ENCODE measurements at regions not wholly inside any gene's neighbourhood (a gene's known extent, or its start where the extent isn't known, plus 50 kb on each side); places are given as distances from the start of the nearest gene placed in this dataset.

DNA sequence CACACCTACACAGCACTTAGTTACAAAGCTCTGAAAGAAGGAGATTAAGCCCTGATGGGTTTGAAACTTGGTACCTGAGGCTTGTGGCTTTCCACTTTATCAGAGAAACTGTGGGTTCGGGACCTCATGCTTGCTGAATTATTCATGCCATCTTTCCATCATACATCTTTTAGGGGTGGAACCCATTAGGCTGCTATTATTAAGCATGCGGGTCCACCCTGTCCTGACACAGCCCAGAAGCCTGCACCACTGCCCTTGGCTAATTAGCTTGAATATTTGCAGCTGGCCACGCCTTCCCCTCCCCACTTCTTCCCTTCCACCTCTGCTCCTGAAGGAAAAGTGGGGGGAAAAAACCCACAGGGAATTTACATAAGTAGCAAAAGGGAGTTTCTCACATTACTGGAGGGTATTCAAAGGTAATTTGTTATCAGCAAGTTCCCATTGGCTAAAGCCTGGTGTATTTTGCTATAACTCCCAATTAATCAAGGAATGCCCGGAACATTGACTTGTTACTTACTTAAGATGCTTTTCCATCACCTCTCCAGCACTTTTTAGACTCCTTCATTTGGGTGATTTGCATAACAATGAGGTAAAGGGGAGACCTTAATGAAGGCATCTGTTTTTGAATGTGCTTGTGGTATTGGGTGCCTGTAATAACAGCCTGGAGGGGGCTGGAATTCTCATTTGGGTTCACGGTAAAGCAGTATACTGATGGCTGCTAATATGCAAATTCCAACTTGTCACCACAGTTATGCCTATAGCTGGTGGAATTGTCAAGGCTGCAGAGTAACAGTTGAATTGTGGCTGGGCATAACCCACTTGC lies 231.7 kb upstream of the GATB start:
- no peak for DNase-seq (ENCODE audit: low read depth in 1 of 2, low spot score in 1 of 2)

DNA sequence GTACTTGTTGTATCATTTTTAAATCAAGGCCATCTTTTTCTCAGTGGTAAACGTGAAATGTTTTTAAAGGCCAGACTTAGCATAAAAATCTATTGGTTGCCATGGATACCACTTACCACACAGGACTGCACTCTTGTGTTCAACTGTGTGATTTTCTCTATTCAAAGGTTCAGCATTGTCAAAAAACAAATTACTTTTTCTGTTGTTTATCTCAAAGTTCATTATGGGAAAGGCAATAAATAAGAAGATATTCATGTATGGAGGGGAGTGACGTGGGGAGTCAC lies 231.0 kb upstream of the GATB start:
- no peak for DNase-seq (ENCODE audit: low read depth in 1 of 2, low spot score in 1 of 2)

DNA sequence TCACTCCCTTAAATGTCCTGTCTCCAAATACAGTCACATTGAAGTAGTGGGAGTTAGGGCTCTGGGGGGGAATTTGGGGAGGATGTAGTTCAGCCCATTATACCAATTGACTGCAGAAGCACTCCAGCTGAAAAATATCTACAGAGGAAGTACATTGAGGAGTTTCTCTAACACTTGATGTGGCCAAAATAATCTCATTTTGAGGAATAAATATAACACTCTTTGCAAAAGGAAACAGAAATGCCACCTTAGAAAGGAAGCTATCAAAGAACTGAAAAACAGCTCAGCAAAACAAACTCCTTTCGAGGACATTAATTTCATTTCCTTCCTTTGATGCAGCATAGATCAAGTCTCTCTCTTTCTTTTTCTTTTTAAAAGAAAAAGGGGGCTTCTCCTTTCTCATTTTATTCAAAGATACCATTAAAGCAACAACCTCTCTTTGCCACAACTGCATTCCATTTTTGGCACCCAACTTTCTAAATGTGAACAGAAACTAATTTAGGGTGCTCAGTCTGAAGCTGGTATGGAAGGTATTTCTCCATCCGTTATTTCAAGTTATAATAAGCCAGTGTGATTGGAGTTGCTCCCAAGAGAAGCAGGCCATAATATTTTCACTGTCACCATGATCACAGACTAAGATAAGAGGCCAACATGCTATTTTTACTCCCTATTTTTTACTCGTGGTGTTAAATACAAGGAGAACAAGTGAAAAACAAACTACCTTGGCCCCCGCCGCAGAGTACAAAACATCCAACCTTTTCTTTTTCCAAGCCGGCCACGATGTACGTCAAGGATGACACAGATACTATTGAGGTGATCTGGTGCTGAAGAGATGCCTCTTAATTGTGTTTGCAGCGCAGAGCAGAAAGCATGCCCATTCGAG lies 230.4 kb upstream of the GATB start:
- DNase-seq (ENCODE audit: low read depth in 1 of 2, low spot score in 1 of 2): no peak

DNA sequence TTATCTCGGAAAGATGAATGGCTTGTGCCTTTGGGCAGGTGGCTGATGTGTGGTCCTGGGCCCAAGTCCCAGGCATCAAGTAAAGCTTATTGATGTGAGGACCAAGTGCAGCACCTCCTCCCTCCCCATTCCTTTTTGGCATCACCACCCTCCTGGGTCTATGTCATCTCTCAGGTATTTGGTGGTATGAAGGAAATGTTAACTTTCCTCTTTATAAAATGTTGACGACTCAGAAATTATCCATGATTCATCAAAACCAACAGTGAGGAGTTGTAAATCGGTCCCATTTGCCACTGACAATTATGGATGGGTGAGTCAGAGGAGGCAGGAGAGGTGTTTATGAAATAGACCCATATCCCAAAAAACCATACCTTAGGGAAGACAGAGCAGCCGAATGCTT lies 229.4 kb upstream of the GATB start:
- no peak for DNase-seq (ENCODE audit: low read depth in 1 of 2, low spot score in 1 of 2)

DNA sequence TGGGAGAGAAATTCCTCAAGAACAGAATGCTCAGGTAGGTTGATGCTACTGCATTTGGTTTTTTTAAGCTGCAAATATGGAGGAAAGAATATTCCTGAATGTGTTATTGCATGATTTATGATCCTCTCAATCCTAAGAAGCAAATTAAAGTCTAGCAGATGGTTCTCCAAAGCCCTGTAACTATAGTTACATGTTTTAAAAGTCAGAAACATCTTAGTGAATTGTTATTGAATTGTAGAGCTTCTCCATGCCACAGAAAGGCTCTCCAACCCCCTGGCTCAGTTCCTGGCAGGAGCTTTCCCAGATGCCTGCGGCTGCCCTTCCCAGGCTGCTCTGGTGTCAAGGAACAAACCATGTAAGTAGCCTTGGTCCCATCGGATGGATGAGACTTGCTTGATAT lies 227.8 kb upstream of the GATB start:
- DNase-seq (ENCODE audit: low read depth in 1 of 2, low spot score in 1 of 2): no peak

DNA sequence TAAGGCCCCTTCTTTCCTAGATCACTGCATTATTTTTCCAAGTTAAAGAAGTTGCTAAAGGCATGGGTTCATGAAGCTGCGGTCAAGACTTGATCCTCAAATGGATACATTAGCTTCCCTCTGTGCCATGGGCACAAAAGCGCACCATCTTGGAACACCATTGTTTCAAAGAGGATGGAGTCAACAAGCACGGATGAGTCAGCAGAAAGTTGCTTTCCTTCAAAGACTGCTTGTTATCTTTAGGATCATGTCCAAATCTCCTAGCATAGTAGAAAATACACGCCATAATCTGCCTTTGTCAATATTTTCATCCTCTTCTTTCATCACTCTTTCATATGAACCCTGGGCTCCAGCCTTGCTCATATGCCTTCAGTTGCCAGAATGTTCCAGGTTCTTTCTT lies 226.8 kb upstream of the GATB start:
- no peak for DNase-seq (ENCODE audit: low read depth in 1 of 2, low spot score in 1 of 2)

DNA sequence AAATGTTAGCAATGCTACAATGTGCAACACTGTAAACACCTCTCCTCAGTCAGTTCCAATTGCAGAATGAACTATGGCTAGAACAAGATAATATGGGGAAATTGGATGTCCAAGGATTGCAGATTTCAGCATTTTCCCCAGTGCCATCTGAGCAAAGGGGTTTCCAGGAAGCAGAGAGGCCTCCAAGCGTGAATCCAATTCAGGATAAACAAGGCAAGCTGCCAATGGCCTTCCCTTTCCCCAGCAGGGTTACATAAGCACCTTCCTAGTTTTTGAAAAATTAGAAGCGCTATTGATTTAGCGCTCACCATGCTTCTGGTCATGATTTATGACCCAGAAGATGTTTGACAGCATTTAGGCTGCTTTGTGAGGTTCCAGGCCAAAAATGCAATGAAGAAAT lies 223.0 kb upstream of the GATB start:
- no peak for DNase-seq (ENCODE audit: low read depth in 1 of 2, low spot score in 1 of 2)

DNA sequence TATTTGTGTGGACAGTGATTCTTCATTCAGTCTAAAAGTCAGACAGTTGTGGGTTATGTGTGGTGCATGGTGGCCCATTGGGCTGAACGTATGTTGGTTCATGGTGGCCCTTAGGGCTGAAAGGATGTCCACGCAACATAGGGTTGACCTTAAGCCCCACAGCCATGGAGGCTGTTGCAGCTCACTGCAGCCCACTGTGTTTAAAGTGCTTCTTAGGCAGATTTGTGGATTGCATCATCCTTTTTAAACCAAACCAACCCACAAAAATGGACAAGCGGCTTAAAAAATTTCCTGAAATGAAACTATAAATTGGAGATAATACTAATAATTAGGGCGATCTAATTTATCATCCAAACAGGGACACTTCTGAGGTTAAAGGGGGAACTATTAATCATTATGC lies 219.0 kb upstream of the GATB start:
- DNase-seq (ENCODE audit: low read depth in 1 of 2, low spot score in 1 of 2): no peak

DNA sequence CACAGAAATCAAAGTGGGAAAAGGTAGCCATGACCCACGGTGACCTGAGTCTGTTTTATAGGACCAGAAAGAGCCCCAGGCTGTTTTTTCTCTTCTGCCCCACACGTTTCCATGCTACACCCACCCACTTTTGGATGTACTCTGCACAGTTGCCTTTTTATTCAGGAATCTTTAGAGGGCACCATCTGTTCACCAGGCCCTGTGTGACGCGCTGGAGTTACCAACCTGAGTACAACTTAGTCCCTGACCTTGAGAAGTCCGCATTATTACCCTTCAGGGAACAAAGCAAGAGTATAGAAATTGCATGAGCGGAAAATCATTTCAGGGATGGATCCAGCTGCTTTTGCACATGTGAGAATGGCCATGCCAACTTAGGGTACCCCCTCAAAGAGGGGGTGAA lies 207.8 kb upstream of the GATB start:
- DNase-seq (ENCODE audit: low read depth in 1 of 2, low spot score in 1 of 2): no peak

DNA sequence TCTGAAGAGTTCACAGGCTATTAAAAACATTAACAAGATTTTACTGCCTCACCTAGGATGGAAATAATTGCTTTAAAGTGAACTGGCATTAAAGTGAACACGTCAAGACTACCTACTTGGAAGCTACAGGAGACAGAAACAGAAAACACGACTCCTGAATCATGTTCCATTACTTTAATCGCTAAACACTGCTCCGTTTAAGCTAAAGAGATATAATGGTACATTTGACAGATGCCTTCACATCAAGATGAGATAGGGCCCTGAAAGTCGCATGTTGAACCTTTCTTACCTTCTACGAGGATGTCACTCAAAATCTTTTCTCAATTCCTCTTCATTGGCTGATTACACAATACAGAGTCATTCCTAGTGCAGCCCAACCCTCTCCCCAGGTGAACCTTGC lies 206.3 kb upstream of the GATB start:
- no peak for DNase-seq (ENCODE audit: low read depth in 1 of 2, low spot score in 1 of 2)

DNA sequence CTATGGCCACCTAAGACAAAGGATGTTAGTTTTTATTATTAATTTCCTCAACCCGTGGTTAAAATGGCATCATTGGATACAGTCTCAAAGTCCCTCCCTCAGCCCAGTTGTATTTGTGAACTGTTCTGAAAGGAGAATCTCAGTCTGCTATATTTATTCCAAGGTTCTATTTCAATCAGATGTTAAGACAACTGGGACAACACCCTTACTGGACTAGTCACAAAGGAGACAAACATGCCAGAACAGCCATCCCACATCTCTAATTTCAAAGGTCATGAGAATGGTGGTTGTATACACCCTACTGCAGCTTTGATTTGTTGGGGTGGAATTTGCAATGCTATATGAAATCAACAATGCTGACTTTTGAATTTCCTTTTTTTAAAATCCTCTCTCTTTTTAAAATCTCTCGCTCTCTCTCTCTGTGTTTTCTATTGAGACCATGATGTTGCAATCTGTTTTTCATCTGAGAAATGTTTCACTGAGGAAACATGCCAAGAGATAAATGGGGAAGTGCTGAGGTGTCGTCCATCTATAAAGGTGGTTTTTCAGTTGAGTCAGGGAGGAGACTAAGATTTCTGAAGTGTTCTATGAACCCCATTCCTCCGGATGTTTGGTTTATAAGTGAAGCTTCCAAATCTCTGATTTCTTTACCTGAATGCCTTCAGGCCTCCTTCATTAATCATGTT lies 201.5 kb upstream of the GATB start:
- no peak for DNase-seq (ENCODE audit: low read depth in 1 of 2, low spot score in 1 of 2)

DNA sequence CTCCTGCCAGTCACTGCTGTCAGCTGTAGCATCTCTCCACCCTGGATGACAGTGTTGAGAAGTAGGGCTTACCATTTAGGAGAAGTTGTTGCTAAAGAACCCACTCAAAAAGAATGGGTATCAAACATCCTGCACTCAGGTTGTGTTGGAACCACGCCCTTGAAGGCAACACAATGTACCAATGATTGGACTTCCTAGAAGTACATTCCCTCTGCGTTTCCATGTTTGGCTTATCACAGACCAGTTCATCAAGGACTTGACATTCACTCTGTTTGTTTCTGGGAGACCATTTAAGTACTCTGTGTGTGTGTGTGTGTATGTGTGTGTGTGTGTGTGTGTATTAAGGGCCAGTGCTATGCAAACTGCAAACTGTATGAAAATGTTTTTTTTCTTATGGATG lies 200.6 kb upstream of the GATB start:
- DNase-seq (ENCODE audit: low read depth in 1 of 2, low spot score in 1 of 2): no peak

DNA sequence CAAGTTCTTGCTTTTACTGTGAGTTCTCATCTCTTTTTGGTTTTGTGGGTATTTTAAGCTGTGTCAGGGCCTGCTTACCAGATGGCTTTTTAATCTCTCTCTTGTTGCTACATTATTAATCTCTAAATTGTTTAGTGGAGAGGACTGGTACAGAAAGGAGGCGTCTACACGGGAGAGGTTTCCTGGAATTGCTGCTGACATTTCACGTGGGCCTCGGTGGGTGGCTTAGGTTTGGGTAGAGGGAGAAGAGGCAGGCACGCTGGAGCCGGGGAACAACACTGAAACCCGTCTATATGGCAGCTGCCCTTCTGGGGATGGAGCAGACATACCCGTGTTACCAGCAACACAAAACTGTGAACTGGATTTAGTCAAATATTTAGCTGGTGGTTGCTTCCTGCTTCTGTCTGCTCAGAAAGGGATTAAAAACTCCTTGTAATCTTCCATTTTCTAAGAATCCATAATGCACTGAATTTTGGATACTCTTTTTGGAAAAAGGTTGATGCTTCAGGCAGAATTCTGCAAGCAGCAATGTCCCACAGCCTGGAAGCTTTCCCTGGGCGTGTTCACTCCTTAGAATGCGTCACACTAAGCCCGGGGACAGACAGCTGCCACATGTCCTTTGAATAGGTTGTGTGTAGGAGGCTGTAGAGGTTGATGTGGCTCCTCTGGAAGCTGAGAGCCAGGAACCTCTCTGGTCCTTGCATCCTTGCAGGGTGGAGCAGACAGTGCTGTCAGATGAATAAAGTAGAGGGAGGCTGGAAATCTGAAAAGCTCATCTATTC lies 199.8 kb upstream of the GATB start:
- no peak for DNase-seq (ENCODE audit: low read depth in 1 of 2, low spot score in 1 of 2)

DNA sequence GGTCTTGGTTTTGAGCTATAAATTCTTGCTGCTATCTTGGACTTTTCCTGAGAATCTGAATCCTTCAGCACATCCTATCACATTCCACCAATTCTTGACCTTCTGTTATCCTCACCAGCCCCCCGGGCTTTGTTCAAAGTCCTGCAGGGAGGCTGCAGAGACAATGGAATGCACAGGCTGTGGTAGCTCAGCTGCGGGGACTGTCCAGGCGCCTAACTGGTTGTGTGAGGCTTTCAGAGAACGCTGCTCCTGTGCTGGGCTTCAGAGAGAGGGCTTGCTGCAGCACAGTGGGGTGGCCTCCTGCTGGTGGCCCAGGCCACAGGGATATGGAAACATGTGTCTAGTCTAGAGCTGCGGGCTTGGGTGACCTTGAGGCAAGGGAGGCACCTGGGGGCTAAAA lies 196.3 kb upstream of the GATB start:
- no peak for DNase-seq (ENCODE audit: low read depth in 1 of 2, low spot score in 1 of 2)

DNA sequence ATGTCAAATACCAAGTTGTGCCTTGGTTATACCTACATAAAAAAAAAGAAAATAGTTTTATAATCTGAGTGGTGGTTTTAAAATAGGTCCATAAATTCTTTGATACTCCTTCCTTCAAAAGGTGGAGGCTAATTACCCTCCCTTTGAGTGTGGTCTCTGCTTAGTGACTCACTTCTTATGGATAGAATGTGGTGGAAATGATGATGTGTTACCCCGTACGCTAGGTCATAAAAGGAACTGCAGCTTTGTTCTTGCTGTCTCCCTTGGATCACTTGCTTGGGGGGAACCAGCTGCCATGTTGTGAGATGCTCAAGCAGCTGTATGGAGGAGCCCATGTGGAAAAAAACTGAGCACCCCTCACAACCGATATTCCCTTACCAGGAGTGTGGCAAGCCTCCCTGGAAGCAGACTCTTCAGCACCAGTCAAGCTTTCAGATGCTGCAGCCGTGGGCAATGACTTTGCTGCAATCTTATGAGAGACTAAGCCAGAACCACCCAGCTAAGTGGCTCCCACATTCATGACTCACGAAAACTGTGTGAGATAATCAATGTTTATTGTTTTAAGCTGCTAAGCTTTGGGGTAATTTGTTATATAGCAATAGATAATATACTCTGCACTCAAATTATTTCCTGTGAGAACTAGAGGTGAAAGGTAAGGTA lies 195.0 kb upstream of the GATB start:
- DNase-seq (ENCODE audit: low read depth in 1 of 2, low spot score in 1 of 2): no peak

DNA sequence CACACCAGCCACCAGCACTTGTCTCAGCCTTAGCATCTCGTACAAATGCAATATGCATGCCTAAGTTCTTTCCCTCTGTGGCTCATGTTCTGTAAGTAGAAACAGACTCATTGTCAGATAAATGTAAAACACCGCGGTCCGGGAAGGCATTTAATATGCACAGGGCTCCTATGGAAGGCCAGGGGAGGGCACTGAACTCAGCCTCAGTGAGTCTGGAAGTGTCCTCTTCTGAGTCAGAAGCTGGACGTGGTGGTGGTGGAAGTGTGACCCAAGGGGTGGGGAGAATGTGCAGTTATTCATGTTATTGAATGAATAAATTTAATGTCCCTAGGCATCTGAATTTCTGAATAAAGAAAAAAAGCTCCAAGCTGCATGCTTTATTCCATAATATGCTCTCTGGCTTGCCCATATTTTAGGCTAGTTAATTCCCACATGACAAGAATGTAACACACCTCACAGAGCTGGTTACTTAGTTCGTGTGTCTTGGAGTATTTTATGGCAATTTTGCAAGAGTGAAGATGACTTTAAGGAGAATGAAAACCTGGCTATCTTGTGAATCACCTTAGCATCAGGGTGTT lies 193.1 kb upstream of the GATB start:
- DNase-seq (ENCODE audit: low read depth in 1 of 2, low spot score in 1 of 2): no peak

DNA sequence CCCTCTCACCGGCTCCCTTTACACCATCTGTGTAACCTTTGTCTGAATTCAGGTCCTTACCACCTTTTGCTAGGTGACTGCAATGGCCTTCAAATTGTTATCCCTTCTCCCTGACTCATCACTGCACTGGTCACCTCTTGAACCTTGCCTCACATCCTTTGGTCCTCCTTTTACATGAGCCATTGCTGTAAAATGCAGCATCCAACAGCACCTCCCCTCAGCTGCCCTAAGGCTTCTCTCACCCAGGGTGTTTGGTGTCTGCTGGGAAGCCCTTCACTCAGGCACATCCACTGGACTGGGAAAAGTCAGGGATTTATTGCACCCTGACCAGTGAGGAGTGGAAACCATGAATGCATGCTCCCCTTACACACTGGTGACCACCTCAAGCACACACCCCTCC lies 192.5 kb upstream of the GATB start:
- no peak for DNase-seq (ENCODE audit: low read depth in 1 of 2, low spot score in 1 of 2)

DNA sequence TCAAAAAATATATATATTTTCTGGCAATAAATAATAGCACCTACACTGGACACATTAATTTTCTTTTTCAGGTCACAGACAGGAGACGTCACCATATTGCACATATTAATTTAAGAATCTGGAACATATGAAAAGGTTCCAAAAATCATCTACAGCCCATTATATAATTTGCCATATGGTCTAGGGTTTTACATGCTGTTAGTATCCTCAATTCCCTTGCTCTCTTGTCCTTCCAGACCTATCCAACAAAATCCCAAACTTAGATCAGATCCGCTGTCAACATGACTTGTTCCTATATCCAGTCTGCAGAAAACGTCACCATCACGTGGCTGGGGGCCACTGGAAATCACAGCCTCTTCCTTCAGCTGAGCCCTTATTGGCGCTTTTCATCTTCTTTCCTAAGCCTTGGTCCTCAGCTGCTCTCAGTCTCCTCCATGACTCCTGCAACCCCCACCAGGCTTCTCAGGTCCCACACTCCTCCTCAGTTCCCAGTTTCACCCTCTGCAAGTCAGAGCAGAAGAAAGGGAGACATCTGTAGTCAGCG lies 192.0 kb upstream of the GATB start:
- no peak for DNase-seq (ENCODE audit: low read depth in 1 of 2, low spot score in 1 of 2)

DNA sequence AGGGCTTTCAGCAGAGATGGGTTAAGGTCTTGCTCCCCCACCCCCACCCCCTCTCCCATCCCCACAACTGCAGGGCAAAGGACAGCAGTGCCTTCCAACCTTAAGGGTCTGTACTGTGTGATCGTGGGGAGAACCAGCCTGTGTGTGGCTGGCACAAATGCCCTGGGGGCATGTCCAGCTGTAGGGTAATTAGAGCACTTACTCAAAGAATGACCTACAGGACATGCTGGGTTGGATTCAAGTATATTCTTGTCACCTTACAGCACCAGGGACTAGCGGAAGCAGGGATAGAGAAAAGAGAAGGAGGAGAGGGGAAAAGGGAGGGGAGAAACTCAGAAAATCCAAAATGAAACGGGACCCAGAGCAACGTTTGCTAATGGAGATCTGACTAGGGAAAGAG lies 191.3 kb upstream of the GATB start:
- no peak for DNase-seq (ENCODE audit: low read depth in 1 of 2, low spot score in 1 of 2)

DNA sequence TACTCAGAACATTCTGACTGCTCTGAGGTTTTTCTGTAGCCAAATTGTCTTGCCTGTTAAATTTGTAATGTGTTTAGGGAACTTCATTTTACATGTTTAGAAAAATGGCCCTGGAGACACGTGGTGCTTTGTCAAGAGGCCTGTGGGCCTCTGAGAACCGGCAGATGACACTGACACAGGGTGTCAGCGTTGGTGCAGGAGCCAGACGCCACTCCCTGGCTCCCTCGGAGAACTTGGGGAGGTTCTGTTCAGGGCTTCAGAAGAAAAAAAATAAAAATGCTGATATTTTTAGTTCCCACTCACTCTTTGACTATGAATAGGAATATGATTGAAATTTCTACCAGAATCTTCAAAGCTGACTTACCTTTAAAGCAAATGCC lies 190.9 kb upstream of the GATB start:
- no peak for DNase-seq (ENCODE audit: low read depth in 1 of 2, low spot score in 1 of 2)

Data from stimulated activated CD4-positive, alpha-beta T cell treated with anti-CD3 and anti-CD28 coated beads, Interleukin-15, amount 100 ng/mL, for 1 hour (primary cell).